ENCODE measurements at regions not wholly inside any gene's neighbourhood (a gene's known extent, or its start where the extent isn't known, plus 50 kb on each side); places are given as distances from the start of the nearest gene placed in this dataset.

DNA sequence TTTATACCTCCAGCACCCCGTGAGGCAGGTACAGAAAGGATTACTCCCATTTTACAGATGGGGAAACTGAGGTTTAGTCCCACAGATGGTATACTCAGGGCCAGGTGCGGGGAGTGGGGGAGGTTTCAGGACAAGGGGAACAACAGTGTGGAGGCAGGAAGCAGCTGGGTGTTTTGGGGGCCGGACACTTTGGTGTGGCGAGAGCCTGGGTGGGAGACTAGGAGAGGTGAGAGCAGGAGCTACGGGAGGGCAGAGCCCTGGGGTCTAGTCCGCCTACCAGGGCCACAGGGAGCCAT, 61.7 kb downstream of the DIO3 start:
- TF ChIP-seq ZBTB11 (tag by site-specific recombination; conservative IDR thresholded peaks at IDR 0.05; ENCODE audit: low read depth) (no peak), ZNF274 (IDR thresholded peaks at IDR 0.05; ENCODE audit: low read length) (no peak), ZNF274 (tag by site-specific recombination; IDR thresholded peaks at IDR 0.05; ENCODE audit: borderline replicate concordance) (no peak)
